ENCODE measurements at regions not wholly inside any gene's neighbourhood (a gene's known extent, or its start where the extent isn't known, plus 50 kb on each side); places are given as distances from the start of the nearest gene placed in this dataset.

DNA sequence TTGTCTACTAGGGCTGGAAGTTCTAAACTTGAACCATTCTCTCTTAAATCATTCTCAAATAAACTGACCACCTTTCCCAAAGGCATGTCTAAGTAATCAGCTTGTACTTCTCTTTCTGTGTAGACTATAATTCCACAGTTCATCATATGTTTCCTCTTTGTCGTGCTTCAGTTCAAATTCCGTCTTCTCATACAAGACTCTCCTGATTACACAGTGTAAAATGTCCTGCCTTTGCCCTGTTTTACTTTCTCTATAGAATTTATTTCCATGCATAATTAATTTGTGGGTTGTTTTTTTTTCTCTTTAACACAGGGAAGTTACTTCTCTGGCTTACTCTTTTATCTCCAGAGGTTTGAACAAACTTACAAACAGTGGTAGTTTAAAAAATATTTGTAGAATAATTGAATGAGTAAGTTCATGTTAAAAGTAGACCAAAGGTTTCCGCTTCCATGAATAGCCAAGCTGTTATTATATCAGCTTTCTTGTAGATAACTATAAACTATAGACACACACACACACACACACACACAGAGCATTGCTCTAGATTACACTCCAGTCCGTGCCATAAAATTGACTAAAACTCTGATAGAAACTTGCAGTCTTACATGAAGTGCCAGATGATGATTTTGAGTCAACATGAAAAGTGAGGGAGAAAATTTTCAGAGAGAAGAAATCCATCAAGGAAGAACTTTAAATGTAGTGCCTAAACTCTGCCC is 119.0 kb downstream of the SUCNR1 start:
- no peak for DNase-seq (ENCODE audit: low read depth)

DNA sequence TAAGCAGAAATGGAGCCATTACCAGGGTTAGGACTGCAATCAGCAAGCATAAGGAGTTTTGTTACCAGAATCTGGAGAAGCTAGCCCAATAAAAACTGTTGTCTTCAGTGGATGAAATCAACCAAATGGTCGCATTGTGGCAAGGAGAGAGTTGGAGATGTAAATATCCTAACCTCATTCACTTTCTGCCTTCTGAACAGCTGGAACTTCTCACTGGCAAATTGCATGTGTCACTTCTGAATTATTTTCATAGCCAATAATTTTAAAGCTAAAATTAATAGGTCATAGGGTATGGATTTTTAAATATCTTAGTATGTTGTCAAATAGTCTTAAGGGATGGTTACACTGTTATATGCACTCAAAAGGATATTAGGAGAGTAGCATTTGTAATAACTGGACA is 121.6 kb downstream of the SUCNR1 start:
- DNase-seq (ENCODE audit: low read depth), result no peak

DNA sequence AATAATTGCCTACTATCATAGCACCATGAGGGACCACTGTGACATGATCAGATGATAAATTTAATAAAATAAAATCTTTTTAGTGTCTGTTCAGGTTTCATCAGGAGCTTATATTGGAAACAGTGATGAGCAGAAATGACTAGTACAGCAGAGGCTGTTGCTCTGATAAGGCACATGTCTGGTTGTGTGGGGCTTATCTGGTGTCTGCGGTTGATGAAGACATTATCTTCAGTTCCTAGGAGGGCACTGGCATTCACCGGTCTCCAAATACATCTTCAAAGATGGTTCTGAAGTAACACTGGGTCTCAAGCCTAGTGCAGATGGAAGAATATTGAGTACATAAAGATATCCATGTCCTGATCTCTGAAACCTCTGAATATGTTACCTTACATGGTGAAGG is 125.3 kb downstream of the SUCNR1 start:
- no peak for DNase-seq (ENCODE audit: low read depth)

DNA sequence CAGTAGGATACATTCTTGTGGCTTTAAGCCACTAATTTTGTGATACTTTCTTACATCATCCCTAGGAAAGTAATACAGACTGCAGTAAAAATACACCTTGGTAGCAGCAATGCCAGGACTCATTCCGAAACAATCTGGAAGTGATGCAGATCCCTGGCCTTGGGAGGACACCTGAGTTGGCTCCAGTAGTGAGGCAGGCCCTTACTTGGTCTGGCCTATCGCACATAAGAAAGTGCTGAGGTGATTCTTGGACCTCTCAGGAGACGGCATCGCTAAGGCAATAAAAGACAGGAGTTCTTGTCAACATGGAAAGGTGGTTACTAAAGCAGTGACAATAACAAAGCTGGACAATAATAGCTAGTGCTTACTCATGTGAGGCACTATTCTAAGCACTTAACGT is 126.5 kb downstream of the SUCNR1 start:
- no peak for DNase-seq (ENCODE audit: low read depth)

DNA sequence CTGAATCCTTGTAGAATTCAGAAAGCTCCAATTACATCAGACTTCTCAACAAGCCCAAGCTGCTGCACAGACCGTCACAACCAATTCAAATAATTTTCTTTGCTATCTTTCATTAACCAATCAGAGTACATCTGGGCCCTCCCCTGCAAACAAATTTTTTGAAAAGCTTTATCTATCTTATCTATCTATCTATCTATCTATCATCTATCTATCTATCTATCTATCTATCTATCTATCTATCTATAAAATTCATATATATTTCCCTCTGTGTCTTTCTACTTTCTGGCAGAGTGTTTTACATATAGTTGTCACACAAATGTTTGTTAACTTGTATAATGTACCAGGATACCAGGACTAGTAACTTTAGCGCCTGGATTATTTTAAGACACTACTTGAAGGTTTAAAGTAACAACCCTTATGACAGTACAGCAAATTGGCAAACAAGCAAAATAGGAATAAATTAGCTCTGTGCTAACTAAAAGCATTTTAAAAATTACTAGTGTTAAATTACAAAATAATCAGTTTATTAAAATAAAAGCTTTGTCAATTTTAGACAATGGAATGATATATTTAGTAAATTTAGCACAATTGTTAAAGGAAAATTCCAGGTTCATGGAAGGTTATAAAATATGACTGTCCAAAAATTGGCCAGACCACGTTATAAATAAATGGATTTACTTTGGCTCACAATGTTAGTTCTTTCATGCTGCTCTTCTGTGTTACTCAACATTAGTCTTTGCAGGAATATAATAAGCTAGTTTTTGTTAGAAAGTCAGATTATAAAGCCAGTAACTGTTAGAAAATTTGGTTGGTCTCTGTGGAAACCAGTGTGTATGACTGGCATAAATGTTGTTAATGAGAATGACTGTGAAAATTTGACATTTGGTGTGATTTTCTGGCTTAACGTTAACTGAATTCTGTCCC is 138.6 kb downstream of the SUCNR1 start:
- no peak for DNase-seq (ENCODE audit: low read depth)

DNA sequence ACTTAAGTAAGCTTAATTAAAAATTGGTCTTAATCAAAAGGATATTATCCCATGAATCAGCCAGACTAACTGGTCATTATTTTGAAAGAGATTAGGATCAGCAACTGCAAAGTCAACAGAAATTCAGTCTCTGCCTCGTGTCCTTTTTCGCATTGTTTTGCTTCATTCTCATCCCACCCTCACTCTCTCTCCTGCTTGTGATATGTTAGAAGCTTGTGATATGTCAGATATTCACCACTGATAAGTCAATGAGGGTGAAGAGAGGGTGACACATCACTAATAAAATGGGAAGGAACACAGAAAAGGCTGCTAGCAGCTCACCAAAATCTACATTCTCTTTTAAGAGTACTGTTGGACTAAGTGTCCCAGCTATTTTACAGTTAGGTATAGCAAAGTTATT is 146.1 kb downstream of the SUCNR1 start:
- no peak for DNase-seq (ENCODE audit: low read depth)

DNA sequence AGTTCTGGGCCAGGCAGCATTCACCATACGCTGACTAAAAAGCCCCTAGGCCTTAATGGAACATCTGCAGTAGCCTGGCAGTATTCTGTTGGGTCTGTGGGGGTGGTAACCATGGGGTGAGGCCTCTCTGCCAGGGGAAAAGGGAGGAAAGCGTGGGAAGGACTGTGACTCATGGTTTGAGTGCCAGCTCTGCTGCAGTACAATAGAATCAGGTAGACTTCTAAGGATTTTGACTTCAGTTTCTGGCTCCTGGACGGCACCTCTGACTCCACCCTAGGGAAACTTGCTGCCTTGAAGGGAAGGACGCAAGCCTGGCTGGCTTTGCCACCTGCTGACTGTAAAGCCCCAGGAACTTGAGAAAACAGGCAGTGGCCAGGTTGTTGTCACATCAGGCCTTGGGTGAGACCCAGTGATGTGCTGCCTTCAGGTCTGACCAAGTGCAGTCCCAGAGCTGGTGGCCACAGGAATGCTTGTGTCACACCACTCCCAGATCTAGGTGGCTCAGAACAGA is 148.6 kb downstream of the SUCNR1 start:
- DNase-seq (ENCODE audit: low read depth), result no peak

DNA sequence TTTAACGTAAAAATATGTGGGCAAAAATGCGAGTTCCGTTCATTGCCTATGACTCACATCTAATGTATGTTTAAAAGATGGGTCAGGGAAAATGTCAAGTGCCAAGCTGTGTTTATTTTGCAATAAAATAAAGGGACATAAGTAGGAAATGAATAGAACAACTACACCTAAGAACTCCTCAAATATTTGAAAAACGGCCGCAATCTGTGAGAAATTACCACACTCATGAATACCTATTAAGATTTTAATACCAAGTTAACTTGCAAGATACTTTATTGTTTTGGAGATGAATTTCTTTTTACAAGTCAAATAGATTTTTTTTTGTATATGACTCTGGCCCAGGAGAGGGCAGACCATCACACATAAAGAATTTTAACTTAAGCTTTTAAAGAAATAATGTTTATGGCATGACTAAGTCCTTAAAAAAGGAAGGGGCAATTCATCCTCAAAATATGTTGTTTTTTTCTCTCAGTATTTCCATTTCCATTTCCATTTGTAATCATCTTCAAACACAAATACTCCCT is 152.7 kb downstream of the SUCNR1 start:
- DNase-seq (ENCODE audit: low read depth), result no peak

DNA sequence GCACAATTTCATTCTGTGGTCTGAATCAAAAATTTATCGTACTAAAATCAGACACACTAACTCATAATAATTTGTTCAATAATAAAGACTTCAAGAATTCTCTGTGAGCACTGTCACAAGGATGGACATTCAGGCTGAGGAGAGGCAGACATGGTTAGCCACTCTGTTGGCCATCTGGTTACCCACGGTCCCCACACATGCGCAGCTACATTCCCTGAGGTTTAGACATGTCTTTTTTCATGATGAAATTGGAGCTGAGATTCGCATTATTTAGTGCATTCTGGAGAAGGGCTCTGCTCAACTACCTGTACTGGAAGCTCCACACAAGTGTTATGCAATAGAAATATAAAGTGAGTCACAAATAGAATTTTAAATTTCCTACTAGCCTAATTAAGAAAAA is 156.9 kb downstream of the SUCNR1 start:
- DNase-seq (ENCODE audit: low read depth), result no peak

DNA sequence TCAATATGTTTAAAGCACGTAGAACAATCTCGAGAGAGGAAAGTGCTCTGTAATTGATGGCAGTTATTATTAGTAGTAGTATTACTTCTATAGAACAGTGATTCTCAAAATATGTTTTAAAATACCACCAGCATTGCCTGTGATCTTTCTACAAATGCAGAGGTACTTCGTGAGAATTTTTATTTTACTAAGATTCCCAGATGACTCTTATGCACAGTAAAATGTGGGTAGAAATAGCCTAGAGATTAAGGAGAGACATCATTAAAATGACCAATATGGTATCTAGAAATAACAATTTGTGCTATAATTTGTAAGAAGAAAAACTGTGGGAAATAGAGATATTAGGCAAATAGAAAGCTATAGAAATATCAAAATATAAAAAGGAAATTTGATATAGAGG is 157.9 kb downstream of the SUCNR1 start:
- DNase-seq (ENCODE audit: low read depth), result no peak

DNA sequence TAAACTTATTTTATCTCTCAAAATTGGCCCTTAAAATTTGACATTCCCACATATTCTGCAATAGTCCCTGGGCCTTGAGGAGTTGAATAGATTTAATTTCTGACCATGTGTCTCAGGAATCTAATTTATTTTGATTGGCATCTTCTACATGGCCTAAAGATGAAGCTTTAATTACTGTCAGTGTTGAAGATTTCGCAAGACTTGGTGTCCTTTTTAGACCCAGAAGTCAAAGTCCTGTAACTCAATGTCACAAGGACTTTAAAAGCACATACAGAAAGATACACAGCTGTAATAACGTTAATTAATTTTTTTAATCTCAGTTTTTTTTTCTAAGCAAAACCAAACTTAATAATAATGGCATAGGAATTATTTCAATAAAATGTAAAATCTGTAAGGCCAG is 163.9 kb downstream of the SUCNR1 start:
- DNase-seq (ENCODE audit: low read depth), result no peak

DNA sequence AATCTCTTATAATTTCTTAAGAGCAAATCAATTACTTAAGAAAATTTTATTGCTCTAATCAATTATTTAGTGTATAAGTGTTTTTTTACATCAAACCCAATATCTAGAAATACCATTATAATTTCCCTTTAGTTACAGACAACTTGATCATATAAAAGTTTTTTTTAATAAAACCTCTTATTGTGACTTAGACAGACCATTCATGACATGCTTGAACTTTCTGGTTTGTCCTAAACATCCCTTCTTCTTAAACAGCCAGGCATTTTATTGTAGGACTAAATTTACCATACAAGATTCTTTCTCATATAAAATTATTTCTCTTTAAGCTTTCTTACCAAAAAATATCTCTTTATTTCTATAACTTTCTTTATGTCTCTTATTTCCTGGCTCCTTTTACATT is 164.5 kb downstream of the SUCNR1 start:
- DNase-seq (ENCODE audit: low read depth), result no peak

DNA sequence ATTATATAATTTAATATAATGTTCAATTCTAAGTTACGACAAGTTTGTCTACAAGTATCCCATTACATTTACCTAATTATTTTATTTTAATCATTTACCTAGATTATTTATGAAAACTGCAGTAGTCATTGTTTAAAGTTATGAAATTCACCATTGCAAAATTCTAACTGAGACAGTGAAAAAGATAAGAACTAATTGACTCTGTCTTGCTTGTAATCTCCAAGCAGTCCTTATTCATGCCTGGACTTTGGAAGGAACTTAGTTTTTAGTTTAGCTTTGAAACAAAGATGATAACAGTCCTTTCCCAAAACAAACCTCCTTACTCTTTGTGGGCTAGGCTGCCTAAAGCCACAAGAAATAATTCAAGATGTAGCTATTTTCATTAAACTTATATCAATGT is 165.0 kb downstream of the SUCNR1 start:
- no peak for DNase-seq (ENCODE audit: low read depth)

DNA sequence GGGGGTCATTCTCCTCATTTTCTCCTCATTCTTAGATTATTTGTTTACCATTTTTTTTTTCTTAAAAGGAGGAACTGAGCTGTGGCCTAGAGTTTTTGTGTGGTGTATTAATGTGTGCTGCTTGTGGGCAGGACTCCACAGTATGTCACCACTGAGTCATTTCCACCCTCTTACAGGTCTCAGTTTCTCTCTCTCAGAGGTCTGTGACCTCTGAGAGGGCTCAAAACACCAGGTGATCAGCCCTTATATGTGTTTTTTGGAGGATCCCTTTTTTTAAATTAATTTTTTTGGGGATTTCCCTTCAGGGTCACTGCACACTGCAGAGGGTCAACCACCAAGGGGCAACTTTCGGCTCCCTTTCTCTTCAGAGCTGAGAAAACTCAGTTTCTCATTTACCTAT is 166.4 kb downstream of the SUCNR1 start:
- DNase-seq (ENCODE audit: low read depth), result no peak

DNA sequence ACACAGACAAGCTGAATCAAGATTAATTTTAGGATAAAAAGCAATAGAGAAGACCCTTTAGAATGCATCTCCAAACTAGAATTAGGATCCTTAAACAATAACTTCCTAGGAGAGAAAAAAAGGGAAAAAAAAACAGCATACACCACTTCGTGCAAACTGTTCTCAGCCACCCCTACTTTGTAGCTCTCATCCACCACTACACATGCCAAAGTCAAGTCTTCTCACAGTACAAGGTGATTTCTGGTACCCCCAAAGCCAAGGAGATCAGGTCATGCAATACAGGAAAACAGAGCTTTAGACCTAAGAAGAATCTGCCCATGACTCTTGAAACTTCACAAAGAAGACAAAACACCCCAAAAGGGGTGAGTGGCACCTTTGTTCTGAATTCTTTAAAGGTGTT is 166.9 kb downstream of the SUCNR1 start:
- no peak for DNase-seq (ENCODE audit: low read depth)

DNA sequence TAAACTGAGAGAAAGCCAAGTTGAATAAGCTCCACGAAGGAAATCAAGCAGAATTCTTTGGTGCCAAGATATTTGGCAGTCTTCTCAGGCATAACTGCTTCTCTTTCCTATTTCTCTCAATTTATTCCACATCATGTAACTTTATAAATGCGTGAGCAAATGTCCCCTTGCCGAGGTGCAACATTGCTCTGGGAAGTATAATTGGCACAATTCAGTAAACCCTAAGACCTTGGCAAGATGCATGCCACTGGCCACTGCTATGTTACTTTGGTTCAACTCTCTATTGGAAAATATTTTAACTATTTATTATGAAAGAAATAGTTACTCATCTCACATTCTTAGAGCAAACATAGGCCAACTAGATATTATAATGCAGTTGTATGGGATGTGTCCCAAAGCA is 170.2 kb downstream of the SUCNR1 start:
- DNase-seq (ENCODE audit: low read depth), result no peak

DNA sequence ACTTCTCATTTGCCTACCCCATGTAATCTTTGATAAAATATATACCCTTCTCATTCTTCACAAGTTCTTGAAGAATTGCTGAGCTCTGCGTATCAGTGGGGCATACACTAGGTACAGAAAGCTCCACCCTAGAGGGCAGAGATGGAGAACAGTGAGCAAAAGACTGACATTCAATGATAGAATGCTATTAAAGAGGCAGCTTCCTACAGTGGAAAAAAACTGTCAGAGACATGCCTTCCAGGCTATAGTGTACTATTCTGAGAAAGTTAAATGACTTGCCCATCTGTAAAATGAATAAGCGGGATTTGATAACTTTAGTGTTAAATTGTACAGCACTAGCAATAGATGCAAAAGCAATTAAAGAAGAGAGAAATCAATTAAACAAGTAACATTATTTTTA is 172.8 kb downstream of the SUCNR1 start:
- DNase-seq (ENCODE audit: low read depth), result no peak

DNA sequence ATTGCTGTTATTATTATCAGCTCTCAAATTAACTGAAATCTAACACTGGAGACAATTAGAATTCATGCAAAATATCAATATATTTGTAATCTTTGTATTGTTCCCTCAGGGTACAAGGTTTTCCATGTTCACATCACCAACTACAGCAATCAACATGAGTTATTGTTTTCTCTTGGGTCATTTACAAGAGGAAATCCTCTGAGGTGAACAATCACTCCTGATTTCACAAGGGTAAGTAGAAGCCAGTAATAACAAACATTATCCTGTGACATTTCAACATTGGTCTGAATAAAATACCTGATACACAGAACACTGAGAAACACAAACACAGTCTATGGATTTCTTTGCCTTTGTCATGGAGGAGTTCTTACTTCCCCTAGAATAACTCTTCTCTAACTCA is 174.0 kb downstream of the SUCNR1 start:
- DNase-seq (ENCODE audit: low read depth), result no peak

DNA sequence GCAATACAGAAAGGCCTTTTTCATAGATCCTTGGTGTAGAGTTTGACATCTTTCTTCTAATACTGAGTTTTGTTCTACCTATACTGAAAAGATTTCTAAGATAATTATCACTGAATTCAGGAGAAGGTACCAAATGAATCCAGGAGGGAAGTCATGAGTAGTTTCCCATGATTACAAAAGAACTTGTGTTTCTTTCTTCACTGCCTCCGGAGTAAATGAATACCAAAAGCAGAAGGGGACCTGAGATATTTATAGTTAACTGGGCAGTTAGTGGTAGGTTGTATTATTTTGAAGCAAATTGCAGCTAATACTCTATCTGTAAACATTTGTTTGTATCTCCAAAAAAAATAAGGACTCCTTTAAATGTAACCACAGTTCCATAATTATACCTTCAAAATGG is 175.4 kb downstream of the SUCNR1 start:
- DNase-seq (ENCODE audit: low read depth), result no peak

DNA sequence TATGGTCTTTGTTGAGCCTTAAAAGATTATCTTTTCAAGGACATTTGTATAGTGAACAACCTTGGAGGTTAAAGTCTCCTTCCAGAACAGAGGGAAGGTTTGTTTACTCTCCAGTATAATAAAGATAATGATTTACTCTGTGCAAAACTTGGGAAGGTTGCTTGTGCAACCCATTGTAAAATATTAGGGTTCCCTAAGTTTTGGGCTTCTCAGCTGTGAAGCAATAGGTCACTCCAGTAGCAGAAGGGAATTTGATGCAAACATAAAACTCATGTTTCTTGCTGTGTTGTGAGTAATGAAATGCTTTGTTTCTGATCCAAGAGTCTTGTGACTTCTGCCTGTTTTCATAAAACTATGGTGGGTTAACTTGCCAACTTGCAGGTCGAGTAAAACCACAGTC is 177.5 kb downstream of the SUCNR1 start:
- DNase-seq (ENCODE audit: low read depth), result no peak

DNA sequence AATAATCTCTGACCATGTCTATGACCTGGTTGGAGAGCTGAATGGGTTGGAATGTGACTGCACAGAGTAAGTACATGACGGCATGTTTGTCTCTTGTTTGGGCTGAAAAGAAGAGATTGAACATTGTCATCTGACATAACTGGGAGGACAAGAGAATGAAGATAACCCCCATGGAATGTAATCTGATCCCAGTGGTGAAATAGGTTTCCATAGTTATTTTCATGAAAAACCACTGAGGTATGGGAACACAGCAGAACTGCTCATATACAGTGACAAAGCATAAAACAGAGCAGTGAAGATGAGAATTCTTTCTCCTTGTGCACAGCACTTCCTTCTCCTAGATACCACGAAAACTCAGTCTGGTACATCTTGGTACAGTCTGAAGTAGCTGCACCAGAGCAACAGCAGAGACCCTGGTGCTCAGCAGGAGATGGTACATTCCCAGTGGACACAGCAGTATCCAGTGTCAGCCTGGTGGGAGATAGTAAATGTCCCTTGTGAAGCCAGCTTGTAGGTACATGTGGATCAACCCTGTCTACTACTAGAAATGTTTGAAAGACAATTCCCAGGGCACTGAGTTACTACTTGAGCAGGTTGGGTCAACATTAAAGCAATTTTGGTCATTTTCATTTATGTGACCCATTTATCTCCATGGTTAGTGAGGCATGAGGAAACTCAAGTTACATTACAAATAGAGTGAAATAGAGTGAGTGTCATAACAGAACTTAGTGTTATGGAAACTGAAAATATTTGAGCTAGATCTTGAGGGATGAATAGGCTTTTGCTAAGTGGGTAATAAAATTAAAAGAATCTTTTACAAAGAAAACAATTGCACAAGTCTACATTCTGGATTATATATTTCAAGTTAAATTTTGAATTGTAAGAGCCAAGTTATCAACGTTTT is 178.3 kb downstream of the SUCNR1 start:
- no peak for DNase-seq (ENCODE audit: low read depth)

DNA sequence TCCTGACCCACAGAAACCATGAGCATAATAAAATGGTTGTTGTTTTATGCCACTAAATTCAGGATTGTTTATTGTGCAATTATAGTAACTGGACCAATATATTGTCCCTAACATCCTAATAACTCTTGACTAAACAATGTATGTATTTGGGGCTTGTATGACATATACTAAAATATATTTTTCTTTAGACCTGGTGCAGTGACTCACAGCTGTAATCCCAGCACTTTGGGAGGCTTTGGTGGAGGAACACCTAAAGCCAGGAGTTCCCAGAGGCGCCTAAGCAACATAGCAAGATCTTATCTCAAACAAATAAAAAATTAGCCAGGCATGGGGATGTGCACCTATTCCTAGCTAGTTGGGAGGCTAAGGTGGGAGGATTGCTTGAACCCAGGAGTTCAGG is 180.4 kb downstream of the SUCNR1 start:
- no peak for DNase-seq (ENCODE audit: low read depth)

All from T-helper 22 cell (primary cell).